ENCODE measurements at regions not wholly inside any gene's neighbourhood (a gene's known extent, or its start where the extent isn't known, plus 50 kb on each side); places are given as distances from the start of the nearest gene placed in this dataset.

GRCh38 chr22:49476176-49476575 lies 351.5 kb downstream of the BRD1 start:
- H3K9ac ChIP-seq (ENCODE audit: low read length): no peak overlapping the region

GRCh38 chr22:49475253-49475652 lies 352.4 kb downstream of the BRD1 start:
- no peaks in the 10 kb centered on the region for H3K4me1 ChIP-seq (ENCODE audit: low read length)
- no peaks in the 10 kb centered on the region for H4K20me1 ChIP-seq (ENCODE audit: insufficient read depth, low read depth, low read length)
- H3K9ac ChIP-seq (ENCODE audit: low read length): no peak overlapping the region
- no peak overlapping the region for H3K4me3 ChIP-seq (ENCODE audit: low read length)
- no peaks in the 10 kb centered on the region for H3K9me2 ChIP-seq (replicated peaks; ENCODE audit: insufficient read depth, low read length)
- H3K36me3 ChIP-seq (ENCODE audit: insufficient read depth, low read length): no peaks in the 10 kb centered on the region
- H3K27me3 ChIP-seq (ENCODE audit: low read length): no peaks in the 10 kb centered on the region
- no peak for DNase-seq
- 0 out of 2 replicates have a peak, but pooled peaks cover 2% of the 10 kb centered on the region for H3K79me2 ChIP-seq (ENCODE audit: low read length)
- H2AFZ ChIP-seq (ENCODE audit: low read length): no peak overlapping the region
- no peak overlapping the region for H3K27ac ChIP-seq (ENCODE audit: low read length)
- H3K4me2 ChIP-seq (ENCODE audit: low read depth, low read length, poor library complexity, severe bottlenecking): no peak overlapping the region
- H3K9me3 ChIP-seq (ENCODE audit: low read length): no peaks in the 10 kb centered on the region; the same call in 1 of the 2 replicates

More at GRCh38 chr22:49476176-49476575, 351.5 kb downstream of the BRD1 start:
- no peak overlapping the region for H3K4me2 ChIP-seq (ENCODE audit: low read depth, low read length, poor library complexity, severe bottlenecking)
- no peak overlapping the region for H3K4me3 ChIP-seq (ENCODE audit: low read length)
- no peak overlapping the region for H2AFZ ChIP-seq (ENCODE audit: low read length)
- no peaks in the 10 kb centered on the region for H3K27me3 ChIP-seq (ENCODE audit: low read length)
- no peak for DNase-seq
- H4K20me1 ChIP-seq (ENCODE audit: insufficient read depth, low read depth, low read length): no peaks in the 10 kb centered on the region
- H3K4me1 ChIP-seq (ENCODE audit: low read length): no peaks in the 10 kb centered on the region
- H3K27ac ChIP-seq (ENCODE audit: low read length): no peak overlapping the region
- H3K79me2 ChIP-seq (ENCODE audit: low read length): 0 out of 2 replicates have a peak, but pooled peaks cover 2% of the 10 kb centered on the region
- no peaks in the 10 kb centered on the region for H3K9me2 ChIP-seq (replicated peaks; ENCODE audit: insufficient read depth, low read length)
- no peaks in the 10 kb centered on the region; the same call in 1 of the 2 replicates for H3K9me3 ChIP-seq (ENCODE audit: low read length)
- H3K36me3 ChIP-seq (ENCODE audit: insufficient read depth, low read length): no peaks in the 10 kb centered on the region

- no peak for DNase-seq
- H3K27me3 ChIP-seq (ENCODE audit: low read length): no peaks in the 10 kb centered on the region
- H4K20me1 ChIP-seq (ENCODE audit: insufficient read depth, low read depth, low read length): no peaks in the 10 kb centered on the region
- no peaks in the 10 kb centered on the region for H3K36me3 ChIP-seq (ENCODE audit: insufficient read depth, low read length)
- H3K27ac ChIP-seq (ENCODE audit: low read length): no peak overlapping the region
- H3K9ac ChIP-seq (ENCODE audit: low read length): no peak overlapping the region
- H3K4me2 ChIP-seq (ENCODE audit: low read depth, low read length, poor library complexity, severe bottlenecking): no peak overlapping the region
- no peaks in the 10 kb centered on the region for H3K9me2 ChIP-seq (replicated peaks; ENCODE audit: insufficient read depth, low read length)
- H3K4me3 ChIP-seq (ENCODE audit: low read length): no peak overlapping the region
- H3K4me1 ChIP-seq (ENCODE audit: low read length): peaks cover 19% of the 10 kb centered on the region
- H2AFZ ChIP-seq (ENCODE audit: low read length): no peak overlapping the region
- no peaks in the 10 kb centered on the region; the same call in 1 of the 2 replicates for H3K9me3 ChIP-seq (ENCODE audit: low read length)
- 0 out of 2 replicates have a peak, but pooled peaks cover 2% of the 10 kb centered on the region for H3K79me2 ChIP-seq (ENCODE audit: low read length)
Measured at GRCh38 chr22:49473286-49473685, 354.4 kb downstream of the BRD1 start.

DNA sequence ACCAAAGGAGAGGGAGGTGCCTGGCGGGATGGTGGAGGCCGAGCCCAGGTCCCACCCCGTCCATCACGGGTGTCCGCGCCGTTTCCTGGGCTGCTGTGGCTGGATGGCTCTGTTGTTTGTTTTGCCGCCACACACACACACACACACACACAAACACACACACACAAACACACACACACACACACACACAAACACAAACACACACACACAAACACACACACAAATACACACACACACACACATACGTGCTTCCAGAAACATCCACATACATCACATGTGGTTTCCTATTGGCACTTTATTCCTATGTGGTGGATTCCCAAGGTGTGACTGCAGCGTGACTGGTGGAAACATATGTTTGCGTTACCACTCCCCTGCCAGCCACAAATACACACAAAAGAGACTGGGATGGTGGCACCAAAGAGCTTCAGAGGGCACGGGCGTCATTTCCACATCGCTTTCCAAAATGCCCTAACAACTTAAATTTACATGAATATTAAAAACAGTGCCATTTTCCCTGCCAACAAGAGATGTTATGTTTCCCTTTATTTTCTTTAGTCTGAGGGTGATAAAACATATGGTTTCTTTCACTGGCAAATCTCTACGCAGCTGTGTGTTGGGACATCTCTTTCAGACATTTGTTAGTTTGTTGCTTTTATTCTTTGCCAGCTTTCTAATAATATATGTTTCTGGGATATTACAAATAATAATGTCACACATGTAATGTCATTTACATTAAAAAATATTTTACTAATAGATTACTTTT lies 356.8 kb downstream of the BRD1 start:
- Histone ChIP-seq H2AFZ (ENCODE audit: low read length) (no peak overlapping the region), H3K4me1 (ENCODE audit: low read length) (peaks cover 41% of the 10 kb centered on the region), H3K4me3 (ENCODE audit: low read length) (no peak overlapping the region), H3K9ac (ENCODE audit: low read length) (no peak overlapping the region), H4K20me1 (ENCODE audit: insufficient read depth, low read depth, low read length) (no peaks in the 10 kb centered on the region), H3K27me3 (ENCODE audit: low read length) (no peaks in the 10 kb centered on the region), H3K36me3 (ENCODE audit: insufficient read depth, low read length) (no peaks in the 10 kb centered on the region), H3K79me2 (ENCODE audit: low read length) (0 out of 2 replicates have a peak, but pooled peaks cover 2% of the 10 kb centered on the region), H3K27ac (ENCODE audit: low read length) (no peak overlapping the region), H3K9me2 (replicated peaks; ENCODE audit: insufficient read depth, low read length) (no peaks in the 10 kb centered on the region), H3K4me2 (ENCODE audit: low read depth, low read length, poor library complexity, severe bottlenecking) (no peak overlapping the region), H3K9me3 (ENCODE audit: low read length) (no peaks in the 10 kb centered on the region)
- DNase-seq: no peak

DNA sequence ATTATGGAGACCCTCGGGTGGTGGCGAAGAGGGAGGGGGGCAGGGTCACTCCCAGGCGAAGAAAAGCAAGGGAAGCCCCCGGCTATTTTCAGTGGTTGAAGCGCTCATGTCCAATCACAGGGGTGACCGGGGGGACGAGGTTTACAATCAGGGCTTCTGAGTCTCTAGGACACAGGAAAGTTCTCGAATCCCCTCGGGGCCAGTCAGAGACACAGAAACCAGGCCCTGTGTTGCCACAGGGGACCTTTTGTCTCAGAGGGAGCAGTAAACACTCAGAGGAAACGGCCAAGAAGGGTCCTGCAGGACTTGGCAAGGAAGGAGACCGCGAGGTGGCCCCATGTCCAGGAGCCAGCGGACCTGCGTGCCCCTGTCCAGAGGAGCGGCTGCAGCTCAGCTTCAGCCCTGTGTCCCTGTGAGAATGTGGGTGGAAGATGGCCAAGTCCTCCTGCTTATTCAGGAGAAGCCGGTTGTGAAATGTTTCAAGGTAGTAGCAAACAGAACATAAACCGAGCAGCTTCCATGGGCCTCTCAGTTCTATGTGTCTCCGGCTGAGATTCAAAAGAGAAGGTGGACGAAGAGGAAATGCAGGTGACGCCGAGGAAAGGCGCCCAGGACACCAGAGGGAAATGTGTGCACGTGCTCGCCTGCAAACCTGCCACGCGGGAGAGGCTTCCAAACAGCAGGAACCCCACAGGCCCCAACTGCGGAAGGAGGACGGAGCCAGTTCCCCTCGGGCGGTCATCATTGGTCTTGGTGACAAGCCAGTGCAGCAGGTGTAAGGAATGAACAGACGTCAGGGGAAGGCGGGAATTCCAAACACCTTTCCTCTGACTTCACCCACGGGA lies 357.6 kb downstream of the BRD1 start:
- no peaks in the 10 kb centered on the region for H3K9me3 ChIP-seq (ENCODE audit: low read length)
- H3K4me3 ChIP-seq (ENCODE audit: low read length): no peak overlapping the region
- H3K9ac ChIP-seq (ENCODE audit: low read length): no peak overlapping the region
- H2AFZ ChIP-seq (ENCODE audit: low read length): no peak overlapping the region
- no peaks in the 10 kb centered on the region for H3K36me3 ChIP-seq (ENCODE audit: insufficient read depth, low read length)
- H3K27ac ChIP-seq (ENCODE audit: low read length): no peak overlapping the region
- peaks cover 41% of the 10 kb centered on the region for H3K4me1 ChIP-seq (ENCODE audit: low read length)
- H3K27me3 ChIP-seq (ENCODE audit: low read length): no peaks in the 10 kb centered on the region
- H3K79me2 ChIP-seq (ENCODE audit: low read length): 0 out of 2 replicates have a peak, but pooled peaks cover 2% of the 10 kb centered on the region
- no peaks in the 10 kb centered on the region for H3K9me2 ChIP-seq (replicated peaks; ENCODE audit: insufficient read depth, low read length)
- no peak for DNase-seq
- H4K20me1 ChIP-seq (ENCODE audit: insufficient read depth, low read depth, low read length): no peaks in the 10 kb centered on the region
- no peak overlapping the region for H3K4me2 ChIP-seq (ENCODE audit: low read depth, low read length, poor library complexity, severe bottlenecking)

- H3K9me3 ChIP-seq (ENCODE audit: low read length): no peaks in the 10 kb centered on the region
- H3K9me2 ChIP-seq (replicated peaks; ENCODE audit: insufficient read depth, low read length): no peaks in the 10 kb centered on the region
- H3K4me3 ChIP-seq (ENCODE audit: low read length): no peak overlapping the region
- peaks cover 47% of the 10 kb centered on the region for H3K4me1 ChIP-seq (ENCODE audit: low read length)
- no peak for DNase-seq
- H4K20me1 ChIP-seq (ENCODE audit: insufficient read depth, low read depth, low read length): no peaks in the 10 kb centered on the region
- peak overlapping the region; percentile 95 for H3K27ac ChIP-seq (ENCODE audit: low read length)
- H3K36me3 ChIP-seq (ENCODE audit: insufficient read depth, low read length): no peaks in the 10 kb centered on the region
- H2AFZ ChIP-seq (ENCODE audit: low read length): no peak overlapping the region
- no peak overlapping the region for H3K4me2 ChIP-seq (ENCODE audit: low read depth, low read length, poor library complexity, severe bottlenecking)
- no peak overlapping the region for H3K9ac ChIP-seq (ENCODE audit: low read length)
- H3K79me2 ChIP-seq (ENCODE audit: low read length): no peaks in the 10 kb centered on the region
- H3K27me3 ChIP-seq (ENCODE audit: low read length): no peaks in the 10 kb centered on the region
Measured at GRCh38 chr22:49468487-49469198, 359.0 kb downstream of the BRD1 start.

DNA sequence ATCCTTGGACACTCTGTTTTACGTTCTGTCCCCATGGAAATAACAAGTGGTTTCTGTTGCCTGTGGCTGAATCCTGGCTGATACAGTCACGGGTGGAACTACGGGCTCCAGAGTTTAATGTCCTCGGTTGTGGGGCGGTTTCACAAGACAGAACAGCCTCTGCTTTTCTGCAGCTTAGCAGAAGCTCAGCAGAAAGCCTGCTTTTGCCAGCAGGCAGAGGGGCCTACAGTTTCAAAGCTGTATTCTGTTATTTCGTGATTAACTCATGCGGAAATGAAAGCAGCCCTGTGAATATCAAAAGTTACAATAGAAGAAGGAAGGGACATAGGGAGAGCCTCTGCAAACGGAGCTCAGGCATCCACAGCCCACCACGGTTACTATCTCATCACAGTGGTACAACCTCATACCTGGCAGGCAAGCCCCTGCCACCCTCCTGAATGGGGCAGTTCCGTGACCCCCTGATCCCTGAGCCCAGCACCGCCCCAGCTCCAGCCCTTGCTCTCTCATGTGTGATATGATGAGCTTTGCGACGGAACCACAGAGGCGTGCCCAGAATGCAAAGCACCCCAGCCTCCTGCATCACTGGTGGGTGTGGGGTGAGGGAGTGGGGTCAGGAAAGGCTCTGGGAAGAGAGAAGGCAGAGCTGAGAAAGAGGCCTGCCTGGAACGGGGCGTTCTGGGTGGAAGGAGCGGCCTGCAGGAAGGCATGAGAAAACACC lies 360.6 kb downstream of the BRD1 start:
- Histone ChIP-seq H3K4me3 (ENCODE audit: low read length) (peak overlapping the region; percentile 58), H3K4me2 (ENCODE audit: low read depth, low read length, poor library complexity, severe bottlenecking) (peak overlapping the region; percentile 81)
- DNase-seq: peak; percentile 84

More for the DNA sequence above, 360.6 kb downstream of the BRD1 start:
- Histone ChIP-seq H3K4me1 (ENCODE audit: low read length) (peaks cover 60% of the 10 kb centered on the region), H3K36me3 (ENCODE audit: insufficient read depth, low read length) (no peaks in the 10 kb centered on the region), H3K27ac (ENCODE audit: low read length) (peak overlapping the region; percentile 95), H3K27me3 (ENCODE audit: low read length) (no peaks in the 10 kb centered on the region), H3K9me3 (ENCODE audit: low read length) (no peaks in the 10 kb centered on the region), H3K79me2 (ENCODE audit: low read length) (no peaks in the 10 kb centered on the region), H3K9me2 (replicated peaks; ENCODE audit: insufficient read depth, low read length) (no peaks in the 10 kb centered on the region), H2AFZ (ENCODE audit: low read length) (0 out of 2 replicates have a peak overlapping the region, but pooled peaks have one; percentile 17), H4K20me1 (ENCODE audit: insufficient read depth, low read depth, low read length) (no peaks in the 10 kb centered on the region), H3K9ac (ENCODE audit: low read length) (peak overlapping the region; percentile 70)

Measured in Karpas-422 (cell line).